Ovary (tissue), 3 donors: ENCODE measurements at regions not wholly inside any gene's neighbourhood (a gene's known extent, or its start where the extent isn't known, plus 50 kb on each side); places are given as distances from the start of the nearest gene placed in this dataset.

ENCODE experiments used
- EP300 ChIP-seq: sonication (generic); formaldehyde crosslinking; IDR thresholded peaks from one replicate; pipeline ENCODE4 v1.6.1; 2017; ENCODE audit warnings: antibody characterized with exemption
- POLR2A ChIP-seq: fragments of 450-650 bp; IDR thresholded peaks from one replicate; pipeline ENCODE4 v1.6.1; 2017; ENCODE audit warnings: antibody characterized with exemption, mild to moderate bottlenecking, moderate library complexity
- TF ChIP-seq, protein P1 (sequence below), 3 donors: fragments of 450-650 bp in 2 of 3; fragments of 200-600 bp in 1 of 3; IDR thresholded peaks; one replicate each; pipeline versions ENCODE4 v1.5.1 to v1.8.0; 2016 to 2022; ENCODE audit warnings: antibody characterized with exemption in 3 of 3, mild to moderate bottlenecking in 1 of 3
- donor health status: DM: no; HTN: no; CAD: no.

DNA sequence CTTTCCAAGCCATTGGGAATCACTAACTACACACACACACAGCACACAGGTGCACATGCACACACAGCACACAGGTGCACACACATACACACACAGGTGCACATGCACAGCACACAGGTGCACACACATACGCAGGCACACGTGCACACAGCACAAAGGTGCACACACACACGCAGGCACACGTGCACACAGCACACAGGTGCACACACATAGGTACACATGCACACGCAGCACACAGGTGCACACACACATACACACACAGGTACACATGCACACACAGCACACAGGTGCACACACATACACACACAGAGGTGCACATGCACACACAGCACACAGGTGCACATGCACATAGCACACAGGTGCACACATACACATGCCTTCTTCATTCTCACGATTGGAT, 80.9 kb downstream of the HMX1 start:
- TF ChIP-seq, protein P1, sequence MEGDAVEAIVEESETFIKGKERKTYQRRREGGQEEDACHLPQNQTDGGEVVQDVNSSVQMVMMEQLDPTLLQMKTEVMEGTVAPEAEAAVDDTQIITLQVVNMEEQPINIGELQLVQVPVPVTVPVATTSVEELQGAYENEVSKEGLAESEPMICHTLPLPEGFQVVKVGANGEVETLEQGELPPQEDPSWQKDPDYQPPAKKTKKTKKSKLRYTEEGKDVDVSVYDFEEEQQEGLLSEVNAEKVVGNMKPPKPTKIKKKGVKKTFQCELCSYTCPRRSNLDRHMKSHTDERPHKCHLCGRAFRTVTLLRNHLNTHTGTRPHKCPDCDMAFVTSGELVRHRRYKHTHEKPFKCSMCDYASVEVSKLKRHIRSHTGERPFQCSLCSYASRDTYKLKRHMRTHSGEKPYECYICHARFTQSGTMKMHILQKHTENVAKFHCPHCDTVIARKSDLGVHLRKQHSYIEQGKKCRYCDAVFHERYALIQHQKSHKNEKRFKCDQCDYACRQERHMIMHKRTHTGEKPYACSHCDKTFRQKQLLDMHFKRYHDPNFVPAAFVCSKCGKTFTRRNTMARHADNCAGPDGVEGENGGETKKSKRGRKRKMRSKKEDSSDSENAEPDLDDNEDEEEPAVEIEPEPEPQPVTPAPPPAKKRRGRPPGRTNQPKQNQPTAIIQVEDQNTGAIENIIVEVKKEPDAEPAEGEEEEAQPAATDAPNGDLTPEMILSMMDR (IDR thresholded peaks at IDR 0.05) = no peak
- no peak for TF ChIP-seq EP300
- no peak for TF ChIP-seq POLR2A
